ENCODE measurements at regions not wholly inside any gene's neighbourhood (a gene's known extent, or its start where the extent isn't known, plus 50 kb on each side); places are given as distances from the start of the nearest gene placed in this dataset.

- no peak for TF ChIP-seq EZH2phosphoT487 (IDR thresholded peaks at IDR 0.05; ENCODE audit: borderline replicate concordance)
- TF ChIP-seq CTCF (conservative IDR thresholded peaks at IDR 0.05; ENCODE audit: low read length) = no peak
These were observed 104.7 kb downstream of the NCOR2 start for GRCh38 chr12:124462750-124463149.

Measured in Loucy (cell line).